Neural progenitor cell (in vitro differentiated cells): ENCODE measurements at regions not wholly inside any gene's neighbourhood (a gene's known extent, or its start where the extent isn't known, plus 50 kb on each side); places are given as distances from the start of the nearest gene placed in this dataset.

Source experiments
- EZH2 ChIP-seq: fragments of 200-600 bp; sonication (generic); IDR thresholded peaks from 2 replicates; pipeline ENCODE4 v1.6.1; 2017; ENCODE audit warnings: antibody characterized with exemption, mild to moderate bottlenecking, moderate library complexity
- EZH2phosphoT487 ChIP-seq: fragments of 200-600 bp; sonication (generic); IDR thresholded peaks from 2 replicates; pipeline ENCODE4 v1.6.1; 2017; ENCODE audit warnings: antibody characterized with exemption
- TF ChIP-seq, protein P1 (sequence below): fragments of 200-600 bp; sonication (generic); IDR thresholded peaks from 2 replicates; pipeline ENCODE4 v1.5.1; 2017; ENCODE audit warnings: antibody characterized with exemption, mild to moderate bottlenecking

DNA sequence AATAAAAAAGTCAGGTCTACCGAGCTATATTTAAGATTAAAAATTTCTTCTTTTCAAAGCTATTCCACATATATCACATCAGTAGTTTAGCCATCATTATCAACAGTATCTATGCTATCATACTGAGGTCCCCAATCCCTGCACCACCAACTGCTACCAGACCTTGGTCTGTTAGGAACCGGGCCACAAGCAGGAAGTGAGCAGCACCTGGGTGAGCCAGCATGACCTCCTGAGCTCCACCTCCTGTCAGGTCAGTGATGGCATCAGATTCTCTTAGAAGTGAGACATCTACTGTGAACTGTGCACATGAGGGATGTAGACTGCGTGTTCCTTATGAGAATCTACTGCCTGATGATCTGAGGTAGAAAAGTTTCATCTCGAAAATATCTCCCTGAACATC is 632.1 kb upstream of the KCND2 start:
- TF ChIP-seq, protein P1, sequence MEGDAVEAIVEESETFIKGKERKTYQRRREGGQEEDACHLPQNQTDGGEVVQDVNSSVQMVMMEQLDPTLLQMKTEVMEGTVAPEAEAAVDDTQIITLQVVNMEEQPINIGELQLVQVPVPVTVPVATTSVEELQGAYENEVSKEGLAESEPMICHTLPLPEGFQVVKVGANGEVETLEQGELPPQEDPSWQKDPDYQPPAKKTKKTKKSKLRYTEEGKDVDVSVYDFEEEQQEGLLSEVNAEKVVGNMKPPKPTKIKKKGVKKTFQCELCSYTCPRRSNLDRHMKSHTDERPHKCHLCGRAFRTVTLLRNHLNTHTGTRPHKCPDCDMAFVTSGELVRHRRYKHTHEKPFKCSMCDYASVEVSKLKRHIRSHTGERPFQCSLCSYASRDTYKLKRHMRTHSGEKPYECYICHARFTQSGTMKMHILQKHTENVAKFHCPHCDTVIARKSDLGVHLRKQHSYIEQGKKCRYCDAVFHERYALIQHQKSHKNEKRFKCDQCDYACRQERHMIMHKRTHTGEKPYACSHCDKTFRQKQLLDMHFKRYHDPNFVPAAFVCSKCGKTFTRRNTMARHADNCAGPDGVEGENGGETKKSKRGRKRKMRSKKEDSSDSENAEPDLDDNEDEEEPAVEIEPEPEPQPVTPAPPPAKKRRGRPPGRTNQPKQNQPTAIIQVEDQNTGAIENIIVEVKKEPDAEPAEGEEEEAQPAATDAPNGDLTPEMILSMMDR: no peak
- TF ChIP-seq EZH2 (no peak), EZH2phosphoT487 (no peak)
